PC-3 (cell line): ENCODE measurements at regions not wholly inside any gene's neighbourhood (a gene's known extent, or its start where the extent isn't known, plus 50 kb on each side); places are given as distances from the start of the nearest gene placed in this dataset.

Source experiments
- CTCF ChIP-seq: fragments of 300-600 bp; sonication (generic); conservative IDR thresholded peaks from 2 replicates; pipeline ENCODE4 v1.5.1; 2017; ENCODE audit warnings: antibody characterized with exemption, low read depth, mild to moderate bottlenecking, low read length
- EZH2phosphoT487 ChIP-seq: fragments of 300-600 bp; sonication (generic); IDR thresholded peaks from 2 replicates; pipeline ENCODE4 v1.6.1; 2018; ENCODE audit warnings: mild to moderate bottlenecking, antibody characterized with exemption, low read length, borderline replicate concordance

GRCh38 chr5:127233590-127233989 is 57.0 kb upstream of the MEGF10 start:
- no peak for TF ChIP-seq EZH2phosphoT487
- no peak for TF ChIP-seq CTCF
